ENCODE measurements at regions not wholly inside any gene's neighbourhood (a gene's known extent, or its start where the extent isn't known, plus 50 kb on each side); places are given as distances from the start of the nearest gene placed in this dataset.

DNA sequence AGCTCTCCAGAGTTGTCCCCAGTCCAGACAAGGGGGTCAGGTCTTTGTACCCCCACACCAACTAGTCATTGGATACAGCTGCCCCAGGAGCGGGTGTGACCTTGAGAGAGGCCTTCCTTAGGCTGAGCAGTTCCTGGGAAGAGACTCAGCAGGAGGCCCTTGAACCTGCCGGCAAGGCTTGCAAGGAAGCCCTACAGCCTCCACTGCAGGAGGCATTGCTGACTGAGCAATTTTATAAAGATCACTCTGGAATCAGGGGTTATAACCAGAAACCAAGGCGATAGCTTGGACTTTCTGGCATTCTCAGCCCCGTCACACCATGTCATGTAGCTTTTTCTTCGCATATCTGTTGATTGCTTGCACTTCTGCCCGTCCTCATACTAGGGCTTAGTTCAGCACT is 291.3 kb upstream of the CRY1 start:
- H2AK5ac ChIP-seq (ENCODE audit: low read depth, low read length) = no peak overlapping the region
- no peak overlapping the region for H2BK120ac ChIP-seq (replicated peaks; ENCODE audit: low read depth, low read length)
- H2BK20ac ChIP-seq (ENCODE audit: low read length) = no peak overlapping the region
- H3K4me1 ChIP-seq (replicated peaks in 1 of 4; ENCODE audit: control insufficient read depth in 3 of 4, insufficient read depth in 4 of 4, low read length in 3 of 4) = peaks cover 0 to 11% (median 6%) of the 10 kb centered on the region in 4 experiments; a peak in 6 of 7 replicates
- H3K4me2 ChIP-seq (ENCODE audit: insufficient read depth in 1 of 2, low read depth in 2 of 2, low read length in 2 of 2) = no peak overlapping the region
- no peak overlapping the region for H3K4me3 ChIP-seq (ENCODE audit: extremely low read depth in 1 of 4, insufficient read depth in 2 of 4, low read depth in 3 of 4, low read length in 4 of 4)
- H4K20me1 ChIP-seq (replicated peaks in 1 of 2; ENCODE audit: control insufficient read depth in 1 of 2, insufficient read depth in 2 of 2, low read length in 2 of 2) = no peaks in the 10 kb centered on the region
- no peak overlapping the region for H2BK12ac ChIP-seq (ENCODE audit: low read depth, low read length)
- no peak overlapping the region for H3K14ac ChIP-seq (ENCODE audit: insufficient read length)
- no peak for TF ChIP-seq ZNF274 (IDR thresholded peaks at IDR 0.05; ENCODE audit: borderline replicate concordance, extremely low read depth, low read length)
- peak; percentile 51; the same call in 1 of the 2 replicates for TF ChIP-seq MAFK (IDR thresholded peaks at IDR 0.05; ENCODE audit: low read depth, low read length)
- 91% methylated on average over 6 of the region's 6 CpGs; no CpG with 5 or more reads in 1 of the 2 experiments for WGBS, 2 experiments (ENCODE audit: extremely low coverage in 1 of 2, insufficient coverage in 1 of 2, insufficient read length in 1 of 2, insufficient replicate concordance in 2 of 2, low coverage in 1 of 2, low lambda C conversion rate in 2 of 2, missing lambda C conversion rate in 1 of 2)
- POLR2A ChIA-PET (ENCODE audit: partially characterized antibody) = interaction anchor here (1.2 to 1.3 kb wide), 2 partner anchors 10 to 18 kb away, joined by 3 read pairs; no protein-coding TSS in a partner anchor
- no peak overlapping the region for H2BK5ac ChIP-seq (ENCODE audit: low read depth, low read length)
- no peak overlapping the region for H4K91ac ChIP-seq (replicated peaks; ENCODE audit: insufficient read length, low read length)
- no peaks in the 10 kb centered on the region for H3K79me2 ChIP-seq (ENCODE audit: control insufficient read depth in 1 of 2, insufficient read depth in 2 of 2, low read length in 2 of 2)
- FAIRE-seq (no peak), DNase-seq (ENCODE audit: low read depth in 1 of 2, low spot score in 2 of 2) (no peak)
- H3K23me2 ChIP-seq (ENCODE audit: low read depth, low read length) = no peaks in the 10 kb centered on the region; the same call in 1 of the 2 replicates
- no peaks in the 10 kb centered on the region for H3K79me1 ChIP-seq (ENCODE audit: low read depth, low read length)
- H2BK15ac ChIP-seq (ENCODE audit: low read length) = no peak overlapping the region
- no peaks in the 10 kb centered on the region for H3K36me3 ChIP-seq (ENCODE audit: control insufficient read depth in 2 of 4, insufficient read depth in 4 of 4, low read length in 3 of 4)
- H3K56ac ChIP-seq (replicated peaks; ENCODE audit: insufficient read length, low read depth, low read length) = no peak overlapping the region
- H3K9me3 ChIP-seq (ENCODE audit: insufficient read depth in 2 of 2, low read depth in 1 of 2, low read length in 1 of 2) = 0 out of 4 replicates have a peak, but pooled peaks cover 0 to 2% of the 10 kb centered on the region in 2 experiments
- H3K27me3 ChIP-seq (replicated peaks in 1 of 4; ENCODE audit: control insufficient read depth in 3 of 4, extremely low read depth in 1 of 4, insufficient read depth in 3 of 4, low read length in 3 of 4) = no peaks in the 10 kb centered on the region
- H4K8ac ChIP-seq (ENCODE audit: extremely low read depth, insufficient read depth, low read length) = no peak overlapping the region
- no peak overlapping the region for H3K4ac ChIP-seq (replicated peaks; ENCODE audit: insufficient read length, low read depth, low read length)
- no peak overlapping the region for H3K27ac ChIP-seq (ENCODE audit: low read depth, low read length)
- no peak overlapping the region for H2AFZ ChIP-seq (ENCODE audit: low read length)
- CTCF ChIA-PET (ENCODE audit: partially characterized antibody) = interaction anchor here (0.6 to 2.4 kb wide), 5 partner anchors 12 to 280 kb away, joined by 3 to 7 read pairs (median 4); no protein-coding TSS in a partner anchor
- H3K9ac ChIP-seq (replicated peaks in 1 of 4; ENCODE audit: extremely low read depth in 1 of 4, low read depth in 3 of 4, low read length in 3 of 4) = no peak overlapping the region
- H3K23ac ChIP-seq (ENCODE audit: insufficient read length) = no peak overlapping the region
- no peak overlapping the region for H3K18ac ChIP-seq (ENCODE audit: extremely low read depth, low read length)
- no peak overlapping the region for H4K5ac ChIP-seq (ENCODE audit: insufficient read length, low read depth, low read length)

All from H1 (cell line).